Stimulated activated CD4-positive, alpha-beta T cell treated with anti-CD3 and anti-CD28 coated beads, Interleukin-2, amount 100 ng/mL, for 48 hours (primary cell): ENCODE measurements at regions not wholly inside any gene's neighbourhood (a gene's known extent, or its start where the extent isn't known, plus 50 kb on each side); places are given as distances from the start of the nearest gene placed in this dataset.

Experiments
- DNase-seq, 2 donors: peaks; one replicate each; pipeline ENCODE4 v3.0.0-alpha.2; 2020

- no peak for DNase-seq
Observed at GRCh38 chr7:41910940-41911600, 208.2 kb upstream of the INHBA start.

GRCh38 chr7:41907444-41907843 is 204.6 kb upstream of the INHBA start:
- no peak for DNase-seq

GRCh38 chr7:41900532-41900931 is 197.6 kb upstream of the INHBA start:
- DNase-seq = no peak

GRCh38 chr7:41899823-41900433 is 197.0 kb upstream of the INHBA start:
- DNase-seq = no peak

- DNase-seq = no peak
Observed at GRCh38 chr7:41893656-41894055, 190.8 kb upstream of the INHBA start.

- DNase-seq = no peak
Observed at GRCh38 chr7:41892356-41893100, 189.6 kb upstream of the INHBA start.

- no peak for DNase-seq
Observed at GRCh38 chr7:41891950-41892349, 189.1 kb upstream of the INHBA start.

- DNase-seq = no peak
Observed at GRCh38 chr7:41890631-41891274, 187.9 kb upstream of the INHBA start.

- no peak for DNase-seq
Observed at GRCh38 chr7:41889472-41889871, 186.6 kb upstream of the INHBA start.

GRCh38 chr7:41889040-41889439 is 186.2 kb upstream of the INHBA start:
- no peak for DNase-seq

GRCh38 chr7:41887416-41887815 is 184.5 kb upstream of the INHBA start:
- DNase-seq = no peak

- no peak for DNase-seq
Observed at GRCh38 chr7:41886901-41887311, 184.0 kb upstream of the INHBA start.

- no peak for DNase-seq
Observed at GRCh38 chr7:41886262-41886900, 183.5 kb upstream of the INHBA start.

GRCh38 chr7:41885748-41886147 is 182.9 kb upstream of the INHBA start:
- no peak for DNase-seq

GRCh38 chr7:41885078-41885477 is 182.2 kb upstream of the INHBA start:
- no peak for DNase-seq

- DNase-seq = no peak
Observed at GRCh38 chr7:41882745-41883420, 180.0 kb upstream of the INHBA start.

- no peak for DNase-seq
Observed at GRCh38 chr7:41882256-41882655, 179.4 kb upstream of the INHBA start.

GRCh38 chr7:41881331-41882130 is 178.6 kb upstream of the INHBA start:
- peak; percentile 50 to 59 for DNase-seq

- DNase-seq = no peak
Observed at GRCh38 chr7:41880107-41880506, 177.2 kb upstream of the INHBA start.

- no peak for DNase-seq
Observed at GRCh38 chr7:41879403-41879802, 176.5 kb upstream of the INHBA start.
